Body of pancreas (tissue), 4 donors: ENCODE measurements at regions not wholly inside any gene's neighbourhood (a gene's known extent, or its start where the extent isn't known, plus 50 kb on each side); places are given as distances from the start of the nearest gene placed in this dataset.

Experiments
- ATAC-seq: fragments of 150-250 bp; one replicate; pipeline ENCODE4 v1.9.1; 2016
- DNase-seq, 4 donors: peaks; one replicate each; pipeline ENCODE4 v3.0.0-alpha.2; 2019
- H3K27ac ChIP-seq, 4 donors: fragments of 200-600 bp; sonication (generic); 1 replicate in 3 of 4; 2 replicates in 1 of 4; pipeline versions ENCODE4 v1.5.1 to v1.6.1; 2016 to 2019; ENCODE audit warnings: mild to moderate bottlenecking in 1 of 4, mixed read lengths in 1 of 4, moderate library complexity in 1 of 4
- H3K27me3 ChIP-seq, 2 donors: fragments of 200-600 bp; sonication (generic); one replicate each; pipeline ENCODE4 v1.6.0; 2016; ENCODE audit warnings: mild to moderate bottlenecking in 1 of 2
- H3K36me3 ChIP-seq, 2 donors: fragments of 200-600 bp; sonication (generic); replicated peaks in 1 of 2; 2 replicates each; pipeline ENCODE4 v1.5.1; 2016; ENCODE audit warnings: low read depth in 2 of 2; ENCODE audit not compliant: insufficient read depth in 1 of 2
- H3K4me1 ChIP-seq: fragments of 200-600 bp; sonication (generic); one replicate; pipeline ENCODE4 v1.6.0; 2016
- H3K4me3 ChIP-seq, 2 donors: fragments of 200-600 bp; sonication (generic); 1 replicate in 1 of 2; 2 replicates in 1 of 2; pipeline ENCODE4 v1.5.1; 2016 to 2019
- H3K9me3 ChIP-seq, 3 donors: fragments of 200-600 bp; sonication (generic); 1 replicate in 2 of 3; 2 replicates in 1 of 3; pipeline ENCODE4 v1.5.1; 2016
- CTCF ChIP-seq, 7 experiments: fragments of 450-650 bp in 4 of 7; fragments of 200-600 bp in 3 of 7; sonication (generic) in 3 of 7; IDR thresholded peaks; one replicate each; pipeline ENCODE4 v1.5.1; 2016 to 2019; ENCODE audit warnings: antibody characterized with exemption in 7 of 7
- POLR2A ChIP-seq, 3 donors: fragments of 450-650 bp; IDR thresholded peaks; one replicate each; pipeline ENCODE4 v1.6.1; 2016; ENCODE audit warnings: antibody characterized with exemption in 3 of 3, mild to moderate bottlenecking in 2 of 3
- WGBS, 2 donors: methylation state at CpG; one replicate each; pipeline ENCODE4 v1.1.5; 2017; 5-methylcytosine and 5-hydroxymethylcytosine counted together
- intact Hi-C: fragments of 100-400 bp; cut with DNase I; formaldehyde crosslinking; loops from one replicate; pipeline ENCODE4 v1.15.1; 2023

- 60 to 76% methylated on average over 4 of the region's 4 CpGs for WGBS, 2 donors
- intact Hi-C loops = loop anchor here (10.0 kb wide), 1 partner anchor 122 kb away; no protein-coding TSS in a partner anchor
- no peaks in the 10 kb centered on the region for H3K27me3 ChIP-seq
- no peak overlapping the region for H3K27ac ChIP-seq
- H3K4me1 ChIP-seq = no peaks in the 10 kb centered on the region
- no peak for TF ChIP-seq CTCF (IDR thresholded peaks at IDR 0.05)
- H3K9me3 ChIP-seq = no peaks in the 10 kb centered on the region
- H3K4me3 ChIP-seq = no peak overlapping the region
- DNase-seq = no peak
- ATAC-seq = no peak
- no peaks in the 10 kb centered on the region for H3K36me3 ChIP-seq
Measured at GRCh38 chr14:34103176-34103575, 152.3 kb upstream of the EGLN3 start.

- ATAC-seq = no peak
- no peak for DNase-seq
Measured at GRCh38 chr14:34099635-34100034, 148.8 kb upstream of the EGLN3 start.

GRCh38 chr14:34098985-34099349 lies 148.1 kb upstream of the EGLN3 start:
- DNase-seq (no peak), ATAC-seq (no peak)
- H3K4me3 ChIP-seq = no peak overlapping the region
- H3K27me3 ChIP-seq = no peaks in the 10 kb centered on the region
- H3K4me1 ChIP-seq = no peaks in the 10 kb centered on the region
- H3K27ac ChIP-seq = no peak overlapping the region
- H3K9me3 ChIP-seq = no peaks in the 10 kb centered on the region
- no peak for TF ChIP-seq CTCF (IDR thresholded peaks at IDR 0.05)
- TF ChIP-seq POLR2A (IDR thresholded peaks at IDR 0.05) = no peak
- H3K36me3 ChIP-seq = no peaks in the 10 kb centered on the region
- intact Hi-C loops = loop anchor here (5.0 kb wide), 1 partner anchor 257 kb away; no protein-coding TSS in a partner anchor

More at GRCh38 chr14:34099635-34100034, 148.8 kb upstream of the EGLN3 start:
- H3K27ac ChIP-seq = no peak overlapping the region
- H3K4me1 ChIP-seq = no peaks in the 10 kb centered on the region
- intact Hi-C loops = loop anchor here (5.0 to 10.0 kb wide), 2 partner anchors 125 to 257 kb away; no protein-coding TSS in a partner anchor
- 76 to 79% methylated on average over 5 of the region's 5 CpGs for WGBS, 2 donors
- H3K9me3 ChIP-seq = no peaks in the 10 kb centered on the region
- no peak for TF ChIP-seq CTCF (IDR thresholded peaks at IDR 0.05)
- TF ChIP-seq POLR2A (IDR thresholded peaks at IDR 0.05) = no peak
- no peaks in the 10 kb centered on the region for H3K27me3 ChIP-seq
- no peak overlapping the region for H3K4me3 ChIP-seq
- H3K36me3 ChIP-seq = no peaks in the 10 kb centered on the region

- DNase-seq (peak; percentile 35 to 44 (median 37)), ATAC-seq (peak; percentile 63)
- 42 to 47% methylated on average over 8 of the region's 8 CpGs for WGBS, 2 donors
- no peaks in the 10 kb centered on the region for H3K4me1 ChIP-seq
- intact Hi-C loops = loop anchor here (5.0 kb wide), 1 partner anchor 256 kb away; no protein-coding TSS in a partner anchor
- no peaks in the 10 kb centered on the region for H3K27me3 ChIP-seq
- no peaks in the 10 kb centered on the region for H3K36me3 ChIP-seq
- no peak overlapping the region for H3K27ac ChIP-seq
- no peaks in the 10 kb centered on the region for H3K9me3 ChIP-seq
- no peak overlapping the region for H3K4me3 ChIP-seq
- TF ChIP-seq CTCF (IDR thresholded peaks at IDR 0.05) (peak; percentile 20 to 75 (median 65)), POLR2A (IDR thresholded peaks at IDR 0.05) (no peak)
Measured at GRCh38 chr14:34098045-34098984, 147.4 kb upstream of the EGLN3 start.
